Lung (tissue), 11 donors: ENCODE measurements at regions not wholly inside any gene's neighbourhood (a gene's known extent, or its start where the extent isn't known, plus 50 kb on each side); places are given as distances from the start of the nearest gene placed in this dataset.

Experiments used
- ATAC-seq: fragments of 200-7000 bp; cut with Tn5 transposase; one replicate; pipeline ENCODE4 v1.9.1; 2020; ENCODE audit warnings: moderate number of reproducible peaks; ENCODE audit not compliant: insufficient read depth, low FRiP score
- DNase-seq, 3 donors: peaks; one replicate each; pipeline ENCODE4 v3.0.0-alpha.2; 2013 to 2017
- H3K27ac ChIP-seq, 2 donors: one replicate each; pipeline ENCODE4 v1.5.1; 2013; ENCODE audit warnings: mild to moderate bottlenecking in 2 of 2, moderate library complexity in 2 of 2, control low read depth in 1 of 2, inconsistent platforms in 1 of 2, low read depth in 1 of 2, low read length in 1 of 2
- H3K27me3 ChIP-seq, 3 donors: one replicate each; pipeline ENCODE4 v1.5.1; 2013; ENCODE audit warnings: low read length in 2 of 3; ENCODE audit not compliant: control insufficient read depth in 3 of 3, insufficient read depth in 3 of 3
- H3K36me3 ChIP-seq, 4 donors: one replicate each; pipeline ENCODE4 v1.5.1; 2013; ENCODE audit warnings: low read length in 4 of 4, mild to moderate bottlenecking in 1 of 4, moderate library complexity in 1 of 4; ENCODE audit not compliant: control insufficient read depth in 4 of 4, insufficient read depth in 4 of 4
- H3K4me1 ChIP-seq, 5 donors: one replicate each; pipeline ENCODE4 v1.5.1; 2013; ENCODE audit warnings: low read length in 5 of 5, mild to moderate bottlenecking in 2 of 5, moderate library complexity in 1 of 5; ENCODE audit not compliant: control insufficient read depth in 5 of 5, insufficient read depth in 5 of 5
- H3K4me3 ChIP-seq: one replicate; pipeline ENCODE4 v1.5.1; 2013; ENCODE audit warnings: mild to moderate bottlenecking, control low read depth, moderate library complexity
- H3K9ac ChIP-seq, 2 donors: one replicate each; pipeline ENCODE4 v1.5.1; 2013; ENCODE audit warnings: low read length in 2 of 2, control low read depth in 1 of 2; ENCODE audit not compliant: insufficient read depth in 1 of 2
- H3K9me3 ChIP-seq, 4 donors: one replicate each; pipeline ENCODE4 v1.5.1; 2013; ENCODE audit warnings: low read length in 3 of 4, mild to moderate bottlenecking in 1 of 4, moderate library complexity in 1 of 4; ENCODE audit not compliant: control insufficient read depth in 4 of 4, insufficient read depth in 3 of 4
- CTCF ChIP-seq: IDR thresholded peaks from 2 replicates; pipeline ENCODE4 v1.5.1; 2012; ENCODE audit warnings: mild to moderate bottlenecking; ENCODE audit errors: control extremely low read depth, extremely low read depth
- WGBS, 2 donors: extraction: QIAGEN DNeasy Blood & Tissue Kit; methylation state at CpG; one replicate each; pipeline ENCODE4 v1.1.7; 2013; 5-methylcytosine and 5-hydroxymethylcytosine counted together
- donor health status: control.
- donor health status: control.
- donor health status: Bipolar disorder and iron deficiency.
- donor health status: healthy.
- donor health status: DM: yes; HTN: yes; CAD: no.

GRCh38 chr7:155893664-155894063, 81.4 kb upstream of the SHH start:
- H3K4me1 ChIP-seq = no peaks in the 10 kb centered on the region
- DNase-seq (no peak), ATAC-seq (no peak)
- 85 to 89% methylated on average over 6 of the region's 6 CpGs for WGBS, 2 donors
- no peaks in the 10 kb centered on the region for H3K27me3 ChIP-seq
- no peaks in the 10 kb centered on the region for H3K36me3 ChIP-seq
- H3K27ac ChIP-seq = no peak overlapping the region
- no peak for TF ChIP-seq CTCF
- H3K9me3 ChIP-seq = peaks cover 0 to 2% (median 0%) of the 10 kb centered on the region in 4 donors
- no peak overlapping the region for H3K4me3 ChIP-seq
- H3K9ac ChIP-seq = no peak overlapping the region

- 86 to 88% methylated on average over 12 of the region's 12 CpGs for WGBS, 2 donors
- Histone ChIP-seq H3K9ac (no peak overlapping the region), H3K27me3 (no peaks in the 10 kb centered on the region), H3K4me3 (no peak overlapping the region), H3K9me3 (peaks cover 0 to 2% (median 0%) of the 10 kb centered on the region in 4 donors), H3K27ac (no peak overlapping the region), H3K36me3 (no peaks in the 10 kb centered on the region), H3K4me1 (no peaks in the 10 kb centered on the region)
- ATAC-seq = no peak
- no peak for TF ChIP-seq CTCF
- DNase-seq = no peak
Measured at GRCh38 chr7:155893176-155893575, 80.9 kb upstream of the SHH start.

GRCh38 chr7:155889636-155890511, 77.6 kb upstream of the SHH start:
- TF ChIP-seq CTCF = no peak
- Histone ChIP-seq H3K9ac (no peak overlapping the region), H3K4me3 (no peak overlapping the region), H3K9me3 (peaks cover 0 to 2% (median 0%) of the 10 kb centered on the region in 4 donors), H3K4me1 (peaks cover 0 to 3% (median 0%) of the 10 kb centered on the region in 5 donors), H3K36me3 (no peaks in the 10 kb centered on the region), H3K27ac (peak overlapping the region in 1 of 2 donors; percentile 34), H3K27me3 (no peaks in the 10 kb centered on the region)
- DNase-seq (no peak), ATAC-seq (peak; percentile 61)
- 65 to 84% methylated on average over 24 of the region's 24 CpGs for WGBS, 2 donors
